Heart left ventricle (tissue), 13 donors: ENCODE measurements at regions not wholly inside any gene's neighbourhood (a gene's known extent, or its start where the extent isn't known, plus 50 kb on each side); places are given as distances from the start of the nearest gene placed in this dataset.

Source experiments
- POLR2A ChIP-seq, 2 donors: fragments of 450-650 bp; IDR thresholded peaks; one replicate each; pipeline ENCODE4 v1.6.1; 2017; ENCODE audit warnings: antibody characterized with exemption in 2 of 2, mild to moderate bottlenecking in 2 of 2, moderate library complexity in 2 of 2
- TF ChIP-seq, protein P1 (sequence below), 12 donors: fragments of 200-600 bp; sonication (generic) in 4 of 12; IDR thresholded peaks; one replicate each; pipeline versions ENCODE4 v1.5.0 to v1.8.0; 2018 to 2022; ENCODE audit warnings: antibody characterized with exemption in 12 of 12, mild to moderate bottlenecking in 5 of 12
- donor health status: ischemic (EF 13 %, LVEDD 7.1; RV severe dilation, severe dysfunction).
- donor health status: DM: no; HTN: yes; CAD: no.
- donor health status: DM: no; HTN: no; CAD: no.
- donor health status: ischemic (EF 25% LVEDD 6.9; RV normal size, moderate dysfunction).
- donor health status: ischemic (EF 25% LVEDD 5.7; RV mildly dilated, moderate dysfunction).
- donor health status: ischemic (EF 35%, LVEDD 5.7; RV mildly dilated, moderate dysfunction).
- donor health status: nonischemic (EF 11% LVEDD 7.7; RV severe dilation, severe dysfunction).
- donor health status: DM: yes; HTN: yes; CAD: no.
- donor health status: PGD.
- donor health status: ischemic (EF 29% LVEDD 5.4; RV normal size, mild dysfunction).
- donor health status: nonischemic (EF 23%, LVEDD 6.1; RV moderate dilation, normal function).

DNA sequence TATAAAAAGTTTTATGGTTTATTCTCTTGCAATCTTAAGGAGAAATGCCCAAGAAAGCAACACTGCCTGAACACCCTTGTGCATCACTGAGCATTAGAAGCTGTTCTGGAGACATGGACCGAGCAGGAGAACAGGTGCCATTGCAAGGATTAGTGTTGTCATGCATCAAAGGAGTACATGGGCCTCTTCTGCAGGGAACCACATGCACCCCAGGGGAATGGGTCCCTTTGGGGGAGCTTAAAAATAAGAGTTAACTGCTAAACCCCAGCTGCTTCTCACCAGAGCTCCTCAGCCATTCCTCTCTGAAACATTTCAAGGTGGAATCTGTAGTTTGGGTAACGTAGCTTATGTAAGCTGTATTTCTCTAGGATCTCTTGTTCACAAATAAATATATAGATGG, 353.0 kb upstream of the SLC7A11 start:
- TF ChIP-seq, protein P1, sequence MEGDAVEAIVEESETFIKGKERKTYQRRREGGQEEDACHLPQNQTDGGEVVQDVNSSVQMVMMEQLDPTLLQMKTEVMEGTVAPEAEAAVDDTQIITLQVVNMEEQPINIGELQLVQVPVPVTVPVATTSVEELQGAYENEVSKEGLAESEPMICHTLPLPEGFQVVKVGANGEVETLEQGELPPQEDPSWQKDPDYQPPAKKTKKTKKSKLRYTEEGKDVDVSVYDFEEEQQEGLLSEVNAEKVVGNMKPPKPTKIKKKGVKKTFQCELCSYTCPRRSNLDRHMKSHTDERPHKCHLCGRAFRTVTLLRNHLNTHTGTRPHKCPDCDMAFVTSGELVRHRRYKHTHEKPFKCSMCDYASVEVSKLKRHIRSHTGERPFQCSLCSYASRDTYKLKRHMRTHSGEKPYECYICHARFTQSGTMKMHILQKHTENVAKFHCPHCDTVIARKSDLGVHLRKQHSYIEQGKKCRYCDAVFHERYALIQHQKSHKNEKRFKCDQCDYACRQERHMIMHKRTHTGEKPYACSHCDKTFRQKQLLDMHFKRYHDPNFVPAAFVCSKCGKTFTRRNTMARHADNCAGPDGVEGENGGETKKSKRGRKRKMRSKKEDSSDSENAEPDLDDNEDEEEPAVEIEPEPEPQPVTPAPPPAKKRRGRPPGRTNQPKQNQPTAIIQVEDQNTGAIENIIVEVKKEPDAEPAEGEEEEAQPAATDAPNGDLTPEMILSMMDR (IDR thresholded peaks at IDR 0.05), result no peak
- no peak for TF ChIP-seq POLR2A (IDR thresholded peaks at IDR 0.05)
